ENCODE measurements at regions not wholly inside any gene's neighbourhood (a gene's known extent, or its start where the extent isn't known, plus 50 kb on each side); places are given as distances from the start of the nearest gene placed in this dataset.
"Not testable (repeated sequence)": the region's sequence is repeated elsewhere in the genome, so short reads cannot be mapped to it uniquely, and the experiment has no call there.

DNA sequence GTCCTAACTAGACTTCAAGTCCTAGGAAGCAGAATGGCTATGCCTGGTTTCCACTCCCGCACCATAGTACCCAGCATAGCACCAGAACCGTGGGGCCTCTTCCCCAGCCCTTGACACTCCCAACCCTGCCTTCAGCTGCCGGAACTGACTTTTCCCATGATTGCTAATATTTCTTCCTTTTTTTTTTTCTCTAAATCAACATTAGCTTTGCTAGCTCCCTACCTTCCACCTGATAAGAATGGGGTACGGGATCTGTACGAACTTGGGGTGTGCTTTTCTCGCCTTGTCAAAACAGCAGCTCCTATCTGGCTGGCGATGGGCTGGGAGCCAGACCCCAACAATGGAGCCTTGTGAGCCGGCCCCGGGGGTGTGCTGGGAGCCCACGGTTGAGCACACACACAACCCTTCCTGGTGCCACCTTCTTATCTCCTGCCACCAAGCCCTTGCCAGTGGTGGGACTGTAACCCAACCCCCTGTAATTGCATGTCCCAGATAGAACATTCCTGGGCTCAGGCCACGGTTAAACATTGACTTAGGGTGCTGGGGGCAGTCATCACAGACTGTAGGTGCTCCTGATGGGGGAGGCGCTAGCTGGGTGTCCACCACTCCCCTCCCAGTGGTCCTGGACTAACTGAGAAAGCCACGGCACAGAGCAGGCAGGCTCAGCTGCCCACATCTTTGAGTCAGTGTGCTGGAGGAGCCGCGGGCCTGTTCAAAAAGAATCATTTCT, 213.0 kb upstream of the HAAO start:
- Histone ChIP-seq H3K4me3 (no peak overlapping the region), H3K4me1 (peaks cover 0 to 10% of the 10 kb centered on the region in 2 donors), H3K36me3 (no peaks in the 10 kb centered on the region), H3K27ac (no peak overlapping the region), H3K27me3 (no peaks in the 10 kb centered on the region), H3K9me3 (no peaks in the 10 kb centered on the region)
- DNase-seq (ENCODE audit: low spot score): no peak
- TF ChIP-seq, protein P1, sequence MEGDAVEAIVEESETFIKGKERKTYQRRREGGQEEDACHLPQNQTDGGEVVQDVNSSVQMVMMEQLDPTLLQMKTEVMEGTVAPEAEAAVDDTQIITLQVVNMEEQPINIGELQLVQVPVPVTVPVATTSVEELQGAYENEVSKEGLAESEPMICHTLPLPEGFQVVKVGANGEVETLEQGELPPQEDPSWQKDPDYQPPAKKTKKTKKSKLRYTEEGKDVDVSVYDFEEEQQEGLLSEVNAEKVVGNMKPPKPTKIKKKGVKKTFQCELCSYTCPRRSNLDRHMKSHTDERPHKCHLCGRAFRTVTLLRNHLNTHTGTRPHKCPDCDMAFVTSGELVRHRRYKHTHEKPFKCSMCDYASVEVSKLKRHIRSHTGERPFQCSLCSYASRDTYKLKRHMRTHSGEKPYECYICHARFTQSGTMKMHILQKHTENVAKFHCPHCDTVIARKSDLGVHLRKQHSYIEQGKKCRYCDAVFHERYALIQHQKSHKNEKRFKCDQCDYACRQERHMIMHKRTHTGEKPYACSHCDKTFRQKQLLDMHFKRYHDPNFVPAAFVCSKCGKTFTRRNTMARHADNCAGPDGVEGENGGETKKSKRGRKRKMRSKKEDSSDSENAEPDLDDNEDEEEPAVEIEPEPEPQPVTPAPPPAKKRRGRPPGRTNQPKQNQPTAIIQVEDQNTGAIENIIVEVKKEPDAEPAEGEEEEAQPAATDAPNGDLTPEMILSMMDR (IDR thresholded peaks at IDR 0.05): no peak

DNA sequence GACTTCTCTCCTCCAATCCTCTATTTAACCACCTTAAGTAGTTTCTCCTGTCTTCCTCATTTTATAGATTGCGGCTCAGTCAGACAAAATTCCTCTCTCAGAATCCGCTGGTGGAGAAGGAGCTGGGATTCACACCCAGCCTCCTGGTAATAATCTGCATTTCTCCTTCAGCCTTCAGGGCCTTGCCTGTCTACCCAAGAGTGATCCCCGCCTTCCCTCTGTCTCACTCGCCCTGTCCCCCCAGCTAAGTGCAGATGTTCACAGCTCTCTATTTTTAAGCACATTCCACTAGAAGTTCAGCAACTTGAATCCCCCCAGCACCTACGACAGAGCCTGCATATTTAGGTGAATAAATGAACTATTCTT, 212.5 kb upstream of the HAAO start:
- no peak for DNase-seq (ENCODE audit: low spot score)
- Histone ChIP-seq H3K36me3 (no peaks in the 10 kb centered on the region), H3K9me3 (no peaks in the 10 kb centered on the region), H3K27me3 (no peaks in the 10 kb centered on the region), H3K27ac (no peak overlapping the region), H3K4me1 (peaks cover 0 to 10% of the 10 kb centered on the region in 2 donors), H3K4me3 (no peak overlapping the region)
- TF ChIP-seq, protein P1 (IDR thresholded peaks at IDR 0.05): no peak

DNA sequence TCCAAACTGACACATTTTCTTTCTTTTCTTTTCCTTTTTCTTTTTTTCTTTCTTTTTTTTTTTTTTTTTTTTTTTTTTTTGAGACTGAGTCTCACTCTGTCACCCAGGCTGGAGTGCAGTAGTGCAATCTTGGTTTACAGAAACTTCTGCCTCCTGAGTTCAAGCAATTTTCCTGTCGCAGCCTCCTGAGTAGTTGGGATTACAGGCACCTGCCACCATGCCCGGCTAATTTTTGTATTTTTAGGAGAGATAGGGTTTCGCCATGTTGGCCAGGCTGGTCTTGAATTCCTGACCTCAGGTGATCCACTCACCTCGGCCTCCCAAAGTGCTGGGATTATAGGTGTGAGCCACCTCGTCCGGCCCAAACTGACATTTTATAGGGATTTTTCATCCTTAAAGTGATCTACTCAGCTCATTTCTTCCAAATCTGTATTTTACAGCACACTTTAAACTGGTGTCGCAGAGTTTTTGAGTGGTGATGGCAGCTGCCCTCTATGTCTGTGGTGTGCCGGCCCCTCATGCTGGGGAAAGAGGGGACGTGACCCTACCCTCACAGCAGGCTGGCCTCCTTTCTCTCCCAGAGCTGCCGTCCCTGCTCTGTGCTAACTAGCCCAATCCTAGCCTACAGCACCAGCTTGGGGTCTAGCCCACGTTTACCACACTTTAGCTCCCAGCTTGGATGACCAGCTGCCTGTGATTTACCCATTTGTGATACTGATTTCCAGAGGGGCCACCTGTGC, 211.9 kb upstream of the HAAO start:
- not testable (repeated sequence) for H3K27me3 ChIP-seq; DNase-seq (ENCODE audit: low spot score)

DNA sequence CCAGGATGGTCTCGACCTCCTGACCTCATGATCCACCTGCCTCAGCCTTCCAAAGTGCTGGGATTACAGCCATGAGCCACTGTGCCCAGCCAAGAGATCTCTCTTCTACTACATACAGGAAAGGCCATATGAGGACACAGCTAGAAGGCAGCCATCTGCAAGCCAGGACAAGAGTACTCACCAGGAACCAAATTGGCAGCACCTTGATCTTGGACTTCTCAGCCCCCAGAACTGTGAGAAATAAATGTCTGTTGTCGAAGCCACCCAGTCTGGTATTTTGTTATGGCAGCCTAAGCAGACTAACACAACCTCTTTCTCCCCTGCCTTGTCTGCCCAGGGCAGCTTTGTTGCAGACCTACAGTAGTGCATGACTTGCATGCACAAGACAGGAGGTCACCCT, 211.3 kb upstream of the HAAO start:
- Histone ChIP-seq H3K9me3 (no peaks in the 10 kb centered on the region), H3K27ac (no peak overlapping the region)

More for the DNA sequence above, 211.9 kb upstream of the HAAO start:
- H3K4me1 ChIP-seq, H3K4me3 ChIP-seq, H3K27ac ChIP-seq, H3K9me3 ChIP-seq, H3K36me3 ChIP-seq: not testable (repeated sequence)

DNA sequence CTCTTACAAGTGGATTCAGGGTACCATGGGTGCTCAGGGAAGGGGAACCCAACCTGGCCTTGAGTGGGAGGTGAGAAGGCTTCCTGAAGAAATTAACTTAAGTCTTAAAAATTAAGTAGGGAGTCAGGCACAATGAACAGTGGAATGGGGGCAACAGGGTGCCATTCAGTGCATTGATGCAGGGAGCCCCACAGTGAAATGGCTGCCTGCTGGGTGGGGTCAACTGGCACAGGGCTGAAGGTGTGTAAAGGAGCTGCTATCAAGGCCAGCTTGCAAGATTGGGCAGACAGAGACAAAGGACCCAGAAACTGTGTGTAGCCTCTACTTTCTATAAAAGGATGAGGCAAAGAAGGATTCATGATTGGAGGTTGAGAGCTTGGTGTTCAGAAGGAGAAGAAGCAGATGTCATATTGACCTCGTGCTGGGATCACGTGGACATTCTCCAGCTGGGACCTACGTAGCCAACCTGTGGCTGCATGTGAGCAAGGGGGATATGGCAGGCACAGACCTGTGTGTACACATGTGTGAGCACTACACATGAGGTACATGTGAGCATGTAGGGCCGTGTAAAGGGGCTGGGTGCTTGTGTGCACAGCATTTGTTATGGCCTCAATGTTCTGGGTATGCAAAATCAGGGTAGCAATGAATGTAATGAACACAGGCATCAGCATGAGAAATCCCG, 209.5 kb upstream of the HAAO start:
- DNase-seq (ENCODE audit: low spot score): no peak
- Histone ChIP-seq H3K4me1 (peaks cover 0 to 10% of the 10 kb centered on the region in 2 donors), H3K4me3 (no peak overlapping the region), H3K27me3 (no peaks in the 10 kb centered on the region), H3K36me3 (no peaks in the 10 kb centered on the region), H3K9me3 (no peaks in the 10 kb centered on the region), H3K27ac (no peak overlapping the region)
- TF ChIP-seq, protein P1 (IDR thresholded peaks at IDR 0.05): no peak

More for the DNA sequence above, 211.3 kb upstream of the HAAO start:
- DNase-seq (ENCODE audit: low spot score): no peak
- Histone ChIP-seq H3K4me1 (peaks cover 0 to 10% of the 10 kb centered on the region in 2 donors), H3K27me3 (no peaks in the 10 kb centered on the region), H3K4me3 (no peak overlapping the region), H3K36me3 (no peaks in the 10 kb centered on the region)
- TF ChIP-seq, protein P1 (IDR thresholded peaks at IDR 0.05): no peak

DNA sequence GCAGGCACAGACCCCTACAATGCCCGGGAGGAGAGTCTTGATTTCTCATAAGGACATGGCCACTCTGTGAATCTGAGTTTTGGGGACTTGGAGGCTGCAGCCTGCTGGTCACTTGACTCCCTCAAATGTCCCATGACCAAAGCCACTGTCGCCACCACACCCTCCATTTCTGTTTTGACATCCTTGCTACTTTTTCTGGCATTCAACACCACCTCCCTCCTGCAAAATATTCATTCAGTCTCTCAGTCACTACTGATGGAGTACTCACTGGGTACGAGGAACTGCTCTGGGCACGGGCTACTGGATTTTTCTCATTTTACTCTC, 208.6 kb upstream of the HAAO start:
- TF ChIP-seq, protein P1 (IDR thresholded peaks at IDR 0.05): no peak
- no peaks in the 10 kb centered on the region for H3K27me3 ChIP-seq
- H3K4me1 ChIP-seq: peaks cover 0 to 10% of the 10 kb centered on the region in 2 donors
- no peak overlapping the region for H3K4me3 ChIP-seq
- no peak overlapping the region for H3K27ac ChIP-seq
- no peaks in the 10 kb centered on the region for H3K36me3 ChIP-seq
- DNase-seq (ENCODE audit: low spot score): no peak
- H3K9me3 ChIP-seq: peaks cover 0 to 2% of the 10 kb centered on the region in 2 donors
